DND-41 (cell line): ENCODE measurements at regions not wholly inside any gene's neighbourhood (a gene's known extent, or its start where the extent isn't known, plus 50 kb on each side); places are given as distances from the start of the nearest gene placed in this dataset.

ENCODE experiments used
- ATAC-seq: fragments of 200-7000 bp; cut with Tn5 transposase; 3 replicates; pipeline ENCODE4 v1.9.1; 2021; ENCODE audit warnings: low read depth; ENCODE audit not compliant: insufficient read depth
- DNase-seq: peaks from one replicate; pipeline ENCODE4 v3.0.0-alpha.2; 2020
- H2AFZ ChIP-seq: 2 replicates; pipeline ENCODE4 v1.6.0; 2012; ENCODE audit warnings: low read depth, low read length
- H3K27ac ChIP-seq: 2 replicates; pipeline ENCODE4 v1.5.1; 2012; ENCODE audit warnings: low read length, inconsistent platforms
- H3K27me3 ChIP-seq: fragments of 200-600 bp; sonication (generic); 2 replicates; pipeline ENCODE4 v1.6.0; 2012; ENCODE audit warnings: low read length, mild to moderate bottlenecking, inconsistent platforms; ENCODE audit not compliant: insufficient read depth, poor library complexity
- H3K36me3 ChIP-seq: 2 replicates; pipeline ENCODE4 v1.5.1; 2012; ENCODE audit warnings: low read length, inconsistent platforms; ENCODE audit not compliant: insufficient read depth
- H3K4me1 ChIP-seq: 2 replicates; pipeline ENCODE4 v1.5.1; 2012; ENCODE audit warnings: mild to moderate bottlenecking, low read length; ENCODE audit not compliant: insufficient read depth
- H3K4me2 ChIP-seq: 2 replicates; pipeline ENCODE4 v1.6.0; 2012; ENCODE audit warnings: mild to moderate bottlenecking, moderate library complexity, low read length, inconsistent platforms; ENCODE audit not compliant: insufficient read depth
- H3K4me3 ChIP-seq, 2 experiments: fragments of 200-600 bp in 1 of 2; shearing (Covaris generic) in 1 of 2; 2 replicates each; pipeline ENCODE4 v1.5.1; 2012 to 2016; ENCODE audit warnings: inconsistent platforms in 2 of 2, low read length in 2 of 2, mild to moderate bottlenecking in 2 of 2, low read depth in 1 of 2, moderate library complexity in 1 of 2
- H3K79me2 ChIP-seq: 2 replicates; pipeline ENCODE4 v1.6.0; 2012; ENCODE audit warnings: low read length, inconsistent platforms; ENCODE audit not compliant: insufficient read depth
- H3K9ac ChIP-seq: 2 replicates; pipeline ENCODE4 v1.6.0; 2012; ENCODE audit warnings: low read depth, mild to moderate bottlenecking, inconsistent platforms, low read length, moderate library complexity
- H3K9me3 ChIP-seq: 2 replicates; pipeline ENCODE4 v1.5.1; 2012; ENCODE audit warnings: low read length, moderate library complexity, mild to moderate bottlenecking, inconsistent platforms; ENCODE audit not compliant: insufficient read depth, severe bottlenecking
- H4K20me1 ChIP-seq: 2 replicates; pipeline ENCODE4 v1.6.0; 2012; ENCODE audit warnings: low read length; ENCODE audit not compliant: insufficient read depth
- EZH2 ChIP-seq: IDR thresholded peaks from 3 replicates; pipeline ENCODE4 v1.6.1; 2012; ENCODE audit warnings: borderline replicate concordance, low read depth, mild to moderate bottlenecking, moderate library complexity, low read length, inconsistent platforms; ENCODE audit not compliant: severe bottlenecking
- TF ChIP-seq, protein P1 (sequence below): IDR thresholded peaks from 2 replicates; pipeline ENCODE4 v1.5.1; 2012; ENCODE audit warnings: borderline replicate concordance, low read length, moderate library complexity, mild to moderate bottlenecking; ENCODE audit not compliant: poor library complexity, severe bottlenecking; ENCODE audit errors: extremely low read depth

DNA sequence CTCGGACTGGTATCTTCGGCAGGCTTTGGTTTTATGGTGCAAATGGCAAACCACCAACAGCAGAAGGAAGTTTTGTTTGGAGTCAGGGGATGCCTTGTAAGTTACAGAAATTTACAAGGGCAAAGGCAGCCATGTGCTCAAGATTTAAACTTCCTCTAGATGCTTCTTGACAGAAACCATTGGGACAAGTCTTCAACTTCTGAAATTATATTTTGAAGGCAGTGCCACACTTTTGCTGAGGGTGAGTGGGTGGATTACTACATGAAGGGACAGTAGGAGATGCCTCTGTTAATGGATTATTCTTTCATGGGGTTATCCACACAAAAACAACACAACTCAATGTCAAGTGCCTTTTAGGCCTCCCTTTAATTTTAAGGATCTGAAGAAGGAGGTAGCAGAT, 97.9 kb downstream of the VAPA start:
- Histone ChIP-seq H3K9ac (no peak overlapping the region), H3K4me2 (no peak overlapping the region), H4K20me1 (no peaks in the 10 kb centered on the region), H3K4me1 (peaks cover 30% of the 10 kb centered on the region), H3K36me3 (no peaks in the 10 kb centered on the region), H3K27ac (no peak overlapping the region), H3K4me3 (no peak overlapping the region), H3K27me3 (no peaks in the 10 kb centered on the region), H2AFZ (no peak overlapping the region), H3K9me3 (no peaks in the 10 kb centered on the region), H3K79me2 (no peaks in the 10 kb centered on the region)
- TF ChIP-seq, protein P1, sequence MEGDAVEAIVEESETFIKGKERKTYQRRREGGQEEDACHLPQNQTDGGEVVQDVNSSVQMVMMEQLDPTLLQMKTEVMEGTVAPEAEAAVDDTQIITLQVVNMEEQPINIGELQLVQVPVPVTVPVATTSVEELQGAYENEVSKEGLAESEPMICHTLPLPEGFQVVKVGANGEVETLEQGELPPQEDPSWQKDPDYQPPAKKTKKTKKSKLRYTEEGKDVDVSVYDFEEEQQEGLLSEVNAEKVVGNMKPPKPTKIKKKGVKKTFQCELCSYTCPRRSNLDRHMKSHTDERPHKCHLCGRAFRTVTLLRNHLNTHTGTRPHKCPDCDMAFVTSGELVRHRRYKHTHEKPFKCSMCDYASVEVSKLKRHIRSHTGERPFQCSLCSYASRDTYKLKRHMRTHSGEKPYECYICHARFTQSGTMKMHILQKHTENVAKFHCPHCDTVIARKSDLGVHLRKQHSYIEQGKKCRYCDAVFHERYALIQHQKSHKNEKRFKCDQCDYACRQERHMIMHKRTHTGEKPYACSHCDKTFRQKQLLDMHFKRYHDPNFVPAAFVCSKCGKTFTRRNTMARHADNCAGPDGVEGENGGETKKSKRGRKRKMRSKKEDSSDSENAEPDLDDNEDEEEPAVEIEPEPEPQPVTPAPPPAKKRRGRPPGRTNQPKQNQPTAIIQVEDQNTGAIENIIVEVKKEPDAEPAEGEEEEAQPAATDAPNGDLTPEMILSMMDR, result no peak
- TF ChIP-seq EZH2, result no peak
- no peak for DNase-seq
- no peak for ATAC-seq

DNA sequence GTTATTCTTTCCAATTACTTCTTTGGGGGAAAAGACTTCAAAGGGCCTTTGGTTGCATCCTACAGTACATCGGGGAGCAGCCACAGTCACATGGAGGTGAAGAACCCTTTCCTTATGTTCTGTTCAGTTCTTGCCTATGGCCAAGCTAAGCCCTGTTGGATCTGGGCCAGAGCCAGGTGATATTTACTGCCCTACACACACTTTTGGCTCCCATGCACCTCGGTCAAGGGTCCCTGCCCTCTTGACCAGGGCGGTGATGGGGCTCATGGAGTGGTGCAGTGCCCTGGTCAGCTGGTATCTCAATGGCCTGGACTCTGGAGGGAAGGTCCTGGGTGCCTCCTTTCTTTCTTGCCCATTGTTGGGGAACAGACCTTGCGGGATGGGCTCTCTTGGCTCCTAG, 98.7 kb downstream of the VAPA start:
- H3K9ac ChIP-seq, result no peak overlapping the region
- H3K4me1 ChIP-seq, result peaks cover 37% of the 10 kb centered on the region
- H3K27ac ChIP-seq, result no peak overlapping the region
- no peaks in the 10 kb centered on the region for H4K20me1 ChIP-seq
- ATAC-seq, result no peak
- DNase-seq, result no peak
- H3K9me3 ChIP-seq, result no peaks in the 10 kb centered on the region
- no peaks in the 10 kb centered on the region for H3K27me3 ChIP-seq
- no peaks in the 10 kb centered on the region for H3K79me2 ChIP-seq
- no peak overlapping the region for H3K4me3 ChIP-seq
- H3K36me3 ChIP-seq, result no peaks in the 10 kb centered on the region
- no peak overlapping the region for H2AFZ ChIP-seq
- H3K4me2 ChIP-seq, result no peak overlapping the region
- no peak for TF ChIP-seq EZH2
- TF ChIP-seq, protein P1, result no peak

DNA sequence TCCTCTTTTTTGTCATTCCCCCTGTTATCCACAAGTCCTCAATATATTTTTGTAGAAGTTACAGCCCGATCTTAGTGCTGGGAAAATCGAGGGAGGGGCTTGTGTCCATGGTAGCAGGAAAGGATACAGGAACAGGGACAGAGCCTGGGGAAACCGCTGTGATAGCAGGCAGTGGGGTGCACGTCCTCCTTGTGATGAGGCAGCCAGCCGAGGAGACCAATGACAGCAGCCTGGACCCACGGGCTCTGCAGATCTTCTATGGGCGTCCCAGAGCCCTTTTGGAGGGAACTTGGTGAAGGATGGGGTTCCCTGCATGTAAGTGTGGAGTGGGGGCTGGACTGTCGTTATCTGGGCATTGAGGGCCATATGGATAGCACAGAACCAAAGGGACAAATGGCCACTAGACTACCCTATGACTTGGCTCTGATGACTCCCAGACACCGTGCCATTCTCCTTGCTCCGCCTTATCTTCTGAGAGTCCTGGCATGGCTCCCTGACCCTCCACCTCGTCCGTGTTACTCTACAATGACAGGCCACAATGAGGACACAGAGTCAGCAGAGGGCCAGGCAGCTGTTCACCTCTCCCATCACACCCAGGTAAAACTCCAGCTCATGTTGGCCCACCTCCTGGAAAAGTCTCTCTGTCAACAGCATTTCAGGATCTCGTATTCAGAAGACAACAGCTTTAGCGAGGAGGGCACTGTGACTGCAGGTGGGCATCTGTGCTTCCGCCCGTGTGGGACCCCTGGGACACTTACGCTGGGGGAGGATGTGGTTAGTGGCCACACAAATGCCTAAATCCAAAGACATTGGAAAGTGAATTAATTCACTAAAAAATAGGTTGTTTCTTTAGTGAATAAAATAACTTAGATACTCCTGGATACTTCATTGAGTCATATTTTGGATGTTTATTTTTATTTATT, 100.1 kb downstream of the VAPA start:
- Histone ChIP-seq H3K27me3 (no peaks in the 10 kb centered on the region), H2AFZ (no peak overlapping the region), H3K9me3 (no peaks in the 10 kb centered on the region), H3K9ac (no peak overlapping the region), H3K4me2 (no peak overlapping the region), H3K27ac (no peak overlapping the region; the same call in 1 of the 2 replicates), H3K4me1 (peaks cover 38% of the 10 kb centered on the region), H3K79me2 (no peaks in the 10 kb centered on the region), H4K20me1 (no peaks in the 10 kb centered on the region), H3K36me3 (no peaks in the 10 kb centered on the region), H3K4me3 (no peak overlapping the region)
- TF ChIP-seq, protein P1, result no peak
- no peak for TF ChIP-seq EZH2
- peak; percentile 61 for ATAC-seq
- peak; percentile 72 for DNase-seq
